OCI-LY1 (cell line): ENCODE measurements at regions not wholly inside any gene's neighbourhood (a gene's known extent, or its start where the extent isn't known, plus 50 kb on each side); places are given as distances from the start of the nearest gene placed in this dataset.

Experiments used
- H2AFZ ChIP-seq: fragments of 200-600 bp; sonication (generic), shearing (Covaris generic); 2 replicates; pipeline ENCODE4 v1.6.0; 2014; ENCODE audit warnings: antibody characterized with exemption, mild to moderate bottlenecking, low read length
- H3F3A ChIP-seq: fragments of 200-600 bp; sonication (generic), shearing (Covaris generic); 2 replicates; pipeline ENCODE4 v1.6.0; 2014; ENCODE audit warnings: mild to moderate bottlenecking, antibody characterized with exemption, low read length, moderate library complexity; ENCODE audit not compliant: insufficient read depth
- H3K27ac ChIP-seq: fragments of 200-600 bp; sonication (generic); 2 replicates; pipeline ENCODE4 v1.5.1; 2014; ENCODE audit warnings: low read length, mixed run types, mild to moderate bottlenecking, low read depth; ENCODE audit not compliant: poor library complexity, severe bottlenecking
- H3K27me3 ChIP-seq: fragments of 200-600 bp; sonication (generic); 2 replicates; pipeline ENCODE4 v1.6.0; 2014; ENCODE audit warnings: antibody characterized with exemption, mild to moderate bottlenecking, low read length, moderate library complexity; ENCODE audit not compliant: insufficient read depth
- H3K36me3 ChIP-seq: fragments of 200-600 bp; sonication (generic); 2 replicates; pipeline ENCODE4 v1.6.1; 2014; ENCODE audit warnings: mild to moderate bottlenecking, antibody characterized with exemption, low read length, moderate library complexity, mixed read lengths; ENCODE audit not compliant: insufficient read depth
- H3K4me1 ChIP-seq: fragments of 200-600 bp; sonication (generic); 2 replicates; pipeline ENCODE4 v1.5.1; 2014; ENCODE audit warnings: mild to moderate bottlenecking, low read length, moderate library complexity; ENCODE audit not compliant: insufficient read depth, severe bottlenecking
- H3K4me2 ChIP-seq: fragments of 200-600 bp; sonication (generic), shearing (Covaris generic); 2 replicates; pipeline ENCODE4 v1.6.1; 2014; ENCODE audit warnings: low read length
- H3K4me3 ChIP-seq: fragments of 200-600 bp; sonication (generic); 2 replicates; pipeline ENCODE4 v1.5.1; 2014; ENCODE audit warnings: low read length, low read depth, mild to moderate bottlenecking, mixed read lengths; ENCODE audit not compliant: poor library complexity, severe bottlenecking
- H3K79me2 ChIP-seq: fragments of 200-600 bp; shearing (Covaris generic); 2 replicates; pipeline ENCODE4 v1.6.1; 2016; ENCODE audit warnings: mixed run types, low read length, mixed read lengths; ENCODE audit not compliant: insufficient read depth
- H3K9ac ChIP-seq: fragments of 200-600 bp; sonication (generic), shearing (Covaris generic); 2 replicates; pipeline ENCODE4 v1.6.1; 2014; ENCODE audit warnings: mild to moderate bottlenecking, low read length, mixed read lengths
- H3K9me2 ChIP-seq: fragments of 200-600 bp; sonication (generic), shearing (Covaris generic); 2 replicates; pipeline ENCODE4 v1.6.1; 2014; ENCODE audit warnings: low read depth, mild to moderate bottlenecking, low read length, mixed read lengths
- H3K9me3 ChIP-seq: fragments of 200-600 bp; shearing (Covaris generic); 2 replicates; pipeline ENCODE4 v1.6.1; 2014; ENCODE audit warnings: low read length, mixed read lengths
- H4K20me1 ChIP-seq: fragments of 200-600 bp; sonication (generic), shearing (Covaris generic); 2 replicates; pipeline ENCODE4 v1.6.0; 2016; ENCODE audit warnings: mild to moderate bottlenecking, low read length; ENCODE audit not compliant: insufficient read depth
- EZH2 ChIP-seq: fragments of 200-600 bp; sonication (generic), shearing (Covaris generic); IDR thresholded peaks from 2 replicates; pipeline ENCODE4 v1.8.0; 2017; ENCODE audit warnings: borderline replicate concordance, mixed run types, mild to moderate bottlenecking, antibody characterized with exemption, low read length, moderate library complexity, mixed read lengths
- TF ChIP-seq, protein P1 (sequence below): fragments of 200-600 bp; sonication (generic), shearing (Covaris generic); IDR thresholded peaks from 2 replicates; pipeline ENCODE4 v1.5.1; 2017; ENCODE audit warnings: mild to moderate bottlenecking, antibody characterized with exemption, low read length, moderate library complexity, mixed read lengths

DNA sequence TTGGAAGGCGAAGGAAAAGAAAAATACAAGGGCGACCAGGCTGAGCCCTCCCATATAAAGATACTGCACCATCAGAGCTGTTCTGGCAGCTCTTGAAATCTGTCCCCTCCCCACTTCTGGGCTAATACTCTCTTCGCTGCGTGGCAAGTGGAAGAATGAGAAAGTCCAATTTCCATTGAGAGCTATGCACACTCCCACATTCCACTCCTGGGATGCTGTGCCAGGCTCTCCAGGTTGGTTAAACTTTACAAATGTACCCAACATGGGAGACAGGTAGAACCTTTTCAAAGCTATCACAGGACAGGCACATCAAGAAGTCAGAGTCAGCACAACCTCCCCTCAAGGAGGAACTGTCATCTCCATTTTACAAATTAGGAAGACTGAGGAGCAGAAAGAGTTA is 465.0 kb downstream of the SHQ1 start:
- no peaks in the 10 kb centered on the region for H4K20me1 ChIP-seq
- no peak overlapping the region for H2AFZ ChIP-seq
- H3K36me3 ChIP-seq, result peaks cover 9% of the 10 kb centered on the region
- H3K79me2 ChIP-seq, result no peaks in the 10 kb centered on the region
- no peaks in the 10 kb centered on the region for H3K9me2 ChIP-seq
- H3K27ac ChIP-seq, result no peak overlapping the region
- H3K27me3 ChIP-seq, result no peaks in the 10 kb centered on the region
- no peak overlapping the region for H3K4me2 ChIP-seq
- no peaks in the 10 kb centered on the region for H3K4me1 ChIP-seq
- no peak overlapping the region for H3K9ac ChIP-seq
- no peak for TF ChIP-seq EZH2
- TF ChIP-seq, protein P1, sequence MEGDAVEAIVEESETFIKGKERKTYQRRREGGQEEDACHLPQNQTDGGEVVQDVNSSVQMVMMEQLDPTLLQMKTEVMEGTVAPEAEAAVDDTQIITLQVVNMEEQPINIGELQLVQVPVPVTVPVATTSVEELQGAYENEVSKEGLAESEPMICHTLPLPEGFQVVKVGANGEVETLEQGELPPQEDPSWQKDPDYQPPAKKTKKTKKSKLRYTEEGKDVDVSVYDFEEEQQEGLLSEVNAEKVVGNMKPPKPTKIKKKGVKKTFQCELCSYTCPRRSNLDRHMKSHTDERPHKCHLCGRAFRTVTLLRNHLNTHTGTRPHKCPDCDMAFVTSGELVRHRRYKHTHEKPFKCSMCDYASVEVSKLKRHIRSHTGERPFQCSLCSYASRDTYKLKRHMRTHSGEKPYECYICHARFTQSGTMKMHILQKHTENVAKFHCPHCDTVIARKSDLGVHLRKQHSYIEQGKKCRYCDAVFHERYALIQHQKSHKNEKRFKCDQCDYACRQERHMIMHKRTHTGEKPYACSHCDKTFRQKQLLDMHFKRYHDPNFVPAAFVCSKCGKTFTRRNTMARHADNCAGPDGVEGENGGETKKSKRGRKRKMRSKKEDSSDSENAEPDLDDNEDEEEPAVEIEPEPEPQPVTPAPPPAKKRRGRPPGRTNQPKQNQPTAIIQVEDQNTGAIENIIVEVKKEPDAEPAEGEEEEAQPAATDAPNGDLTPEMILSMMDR, result no peak
- no peaks in the 10 kb centered on the region for H3F3A ChIP-seq
- no peaks in the 10 kb centered on the region for H3K9me3 ChIP-seq
- no peak overlapping the region for H3K4me3 ChIP-seq

DNA sequence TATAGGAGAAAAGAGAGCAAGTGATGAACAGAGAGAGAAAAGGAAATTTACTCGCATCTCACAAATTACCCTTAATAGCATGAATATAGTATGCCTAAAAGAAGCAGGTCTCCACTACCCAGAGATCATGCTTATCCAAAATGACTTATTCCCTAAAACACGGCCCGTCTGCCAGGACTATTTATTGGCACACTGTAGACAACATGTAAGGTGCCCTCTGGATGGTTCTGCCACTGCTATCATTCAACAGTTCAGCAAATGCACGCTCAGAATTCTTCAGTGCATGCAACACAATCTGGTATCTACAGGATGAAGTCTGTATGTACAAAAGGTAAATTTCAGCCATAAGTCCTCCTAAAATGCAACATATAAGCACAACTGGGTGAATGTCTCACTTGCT is 465.8 kb downstream of the SHQ1 start:
- no peaks in the 10 kb centered on the region for H3F3A ChIP-seq
- no peak overlapping the region for H2AFZ ChIP-seq
- peaks cover 12% of the 10 kb centered on the region for H3K36me3 ChIP-seq
- no peak overlapping the region for H3K4me3 ChIP-seq
- no peaks in the 10 kb centered on the region for H3K27me3 ChIP-seq
- no peak for TF ChIP-seq EZH2
- TF ChIP-seq, protein P1, result no peak
- H3K4me2 ChIP-seq, result no peak overlapping the region
- H3K27ac ChIP-seq, result no peak overlapping the region
- no peaks in the 10 kb centered on the region for H3K79me2 ChIP-seq
- H3K9ac ChIP-seq, result no peak overlapping the region
- no peaks in the 10 kb centered on the region for H3K9me3 ChIP-seq
- H3K9me2 ChIP-seq, result no peaks in the 10 kb centered on the region
- H3K4me1 ChIP-seq, result no peaks in the 10 kb centered on the region
- H4K20me1 ChIP-seq, result no peaks in the 10 kb centered on the region

DNA sequence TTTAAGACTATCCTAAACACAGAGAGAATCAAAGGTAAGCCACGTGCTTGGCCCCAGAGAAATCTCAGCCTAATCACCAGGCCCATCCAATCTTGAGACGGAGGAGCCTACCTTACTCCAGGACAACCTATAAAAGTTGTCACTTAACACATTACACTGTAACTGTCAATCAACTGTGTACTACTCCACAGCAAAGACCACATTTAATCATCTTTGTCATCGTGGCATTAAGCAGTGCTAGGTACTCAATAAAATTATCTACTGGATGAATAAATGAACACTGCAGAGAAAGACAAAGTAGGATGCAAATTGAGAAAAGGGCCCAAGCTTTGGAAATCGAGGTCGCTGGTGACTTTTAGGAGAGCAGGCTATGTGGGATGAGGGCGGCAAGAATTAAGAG is 466.7 kb downstream of the SHQ1 start:
- peaks cover 19% of the 10 kb centered on the region for H3K36me3 ChIP-seq
- no peaks in the 10 kb centered on the region for H3K27me3 ChIP-seq
- no peaks in the 10 kb centered on the region for H3K79me2 ChIP-seq
- TF ChIP-seq, protein P1, result no peak
- no peak for TF ChIP-seq EZH2
- H3K4me1 ChIP-seq, result no peaks in the 10 kb centered on the region
- no peak overlapping the region for H3K27ac ChIP-seq
- H3K9me2 ChIP-seq, result no peaks in the 10 kb centered on the region
- H4K20me1 ChIP-seq, result no peaks in the 10 kb centered on the region
- no peak overlapping the region for H2AFZ ChIP-seq
- H3K9ac ChIP-seq, result no peak overlapping the region
- no peak overlapping the region for H3K4me3 ChIP-seq
- H3F3A ChIP-seq, result no peaks in the 10 kb centered on the region
- no peaks in the 10 kb centered on the region for H3K9me3 ChIP-seq
- no peak overlapping the region for H3K4me2 ChIP-seq
